ENCODE measurements at regions not wholly inside any gene's neighbourhood (a gene's known extent, or its start where the extent isn't known, plus 50 kb on each side); places are given as distances from the start of the nearest gene placed in this dataset.

DNA sequence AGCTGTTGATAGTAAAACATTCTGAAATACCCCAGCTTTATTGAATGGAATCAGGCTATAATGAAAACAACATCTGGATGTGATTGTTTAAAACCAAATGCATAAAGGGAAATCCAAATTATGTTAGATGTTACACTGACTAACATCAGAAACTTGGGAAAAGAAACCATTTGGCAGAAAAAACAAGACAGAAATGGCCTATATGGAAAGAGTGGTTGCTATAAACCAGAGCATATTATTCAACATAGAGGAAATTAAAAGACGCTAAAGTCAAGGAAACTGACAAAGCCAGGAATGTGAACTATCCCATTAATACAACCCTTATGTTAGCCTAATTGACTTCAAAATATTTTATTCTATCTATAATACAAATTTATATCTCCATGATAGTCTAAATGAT, 53.0 kb upstream of the CABCOCO1 start:
- ATAC-seq (no peak), DNase-seq (ENCODE audit: low read depth, low spot score) (no peak)
- Histone ChIP-seq H2AFZ (ENCODE audit: low read depth, low read length, poor library complexity, severe bottlenecking) (no peak overlapping the region), H3K79me2 (ENCODE audit: insufficient read depth, low read length) (no peaks in the 10 kb centered on the region), H3K36me3 (ENCODE audit: control insufficient read depth in 1 of 2, insufficient read depth in 2 of 2, low read length in 2 of 2) (no peaks in the 10 kb centered on the region), H3K9ac (ENCODE audit: low read length) (no peak overlapping the region), H3K4me1 (ENCODE audit: control insufficient read depth in 1 of 2, insufficient read depth in 2 of 2, low read length in 2 of 2) (no peaks in the 10 kb centered on the region), H3K9me2 (ENCODE audit: insufficient read depth) (no peaks in the 10 kb centered on the region), H3K27ac (ENCODE audit: low read depth, low read length) (no peak overlapping the region), H3K4me2 (ENCODE audit: low read length) (no peak overlapping the region), H3K27me3 (ENCODE audit: insufficient read depth, low read length) (no peaks in the 10 kb centered on the region), H3K4me3 (replicated peaks in 1 of 2; ENCODE audit: low read depth in 1 of 2, low read length in 2 of 2) (no peak overlapping the region), H4K20me1 (ENCODE audit: insufficient read depth) (no peaks in the 10 kb centered on the region), H3K9me3 (ENCODE audit: control insufficient read depth in 1 of 2, insufficient read depth in 1 of 2, low read depth in 1 of 2, low read length in 2 of 2) (no peaks in the 10 kb centered on the region)
- intact Hi-C loops (cut with micrococcal nuclease) = no loop called here
- POLR2A ChIA-PET = no interaction called here
- RAD21 ChIA-PET (ENCODE audit: low non-redundant PET in 1 of 2, low total read pairs in 2 of 2, uncharacterized antibody in 2 of 2, unreplicated experiment in 2 of 2) = no interaction called here
- CTCF ChIA-PET = no interaction called here
- no TSS peak for BruUV-seq (replicated peaks)
- TF ChIP-seq ZNF274 (IDR thresholded peaks at IDR 0.05; ENCODE audit: low read depth, low read length) = no peak
- TF ChIP-seq YY1 (IDR thresholded peaks at IDR 0.05; ENCODE audit: extremely low read depth, insufficient replicate concordance, low read depth, low read length) = no peak
- TF ChIP-seq POLR2AphosphoS5 (IDR thresholded peaks at IDR 0.05; ENCODE audit: low read depth, low read length) = no peak
- TF ChIP-seq, protein P1, sequence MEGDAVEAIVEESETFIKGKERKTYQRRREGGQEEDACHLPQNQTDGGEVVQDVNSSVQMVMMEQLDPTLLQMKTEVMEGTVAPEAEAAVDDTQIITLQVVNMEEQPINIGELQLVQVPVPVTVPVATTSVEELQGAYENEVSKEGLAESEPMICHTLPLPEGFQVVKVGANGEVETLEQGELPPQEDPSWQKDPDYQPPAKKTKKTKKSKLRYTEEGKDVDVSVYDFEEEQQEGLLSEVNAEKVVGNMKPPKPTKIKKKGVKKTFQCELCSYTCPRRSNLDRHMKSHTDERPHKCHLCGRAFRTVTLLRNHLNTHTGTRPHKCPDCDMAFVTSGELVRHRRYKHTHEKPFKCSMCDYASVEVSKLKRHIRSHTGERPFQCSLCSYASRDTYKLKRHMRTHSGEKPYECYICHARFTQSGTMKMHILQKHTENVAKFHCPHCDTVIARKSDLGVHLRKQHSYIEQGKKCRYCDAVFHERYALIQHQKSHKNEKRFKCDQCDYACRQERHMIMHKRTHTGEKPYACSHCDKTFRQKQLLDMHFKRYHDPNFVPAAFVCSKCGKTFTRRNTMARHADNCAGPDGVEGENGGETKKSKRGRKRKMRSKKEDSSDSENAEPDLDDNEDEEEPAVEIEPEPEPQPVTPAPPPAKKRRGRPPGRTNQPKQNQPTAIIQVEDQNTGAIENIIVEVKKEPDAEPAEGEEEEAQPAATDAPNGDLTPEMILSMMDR (IDR thresholded peaks at IDR 0.05 in 2 of 3, conservative IDR thresholded peaks at IDR 0.05 in 1 of 3; ENCODE audit: borderline replicate concordance in 1 of 3, insufficient read depth in 1 of 3, low read depth in 2 of 3, low read length in 2 of 3) = no peak
- no peak for TF ChIP-seq SIN3A (IDR thresholded peaks at IDR 0.05; ENCODE audit: low read depth)
- no peak for TF ChIP-seq CBX3 (IDR thresholded peaks at IDR 0.05; ENCODE audit: low read depth)
- no peak for TF ChIP-seq TCF7L2 (IDR thresholded peaks at IDR 0.05; ENCODE audit: borderline replicate concordance, extremely low read depth, insufficient read depth, insufficient read length)
- no peak for TF ChIP-seq POLR2A (IDR thresholded peaks at IDR 0.05; ENCODE audit: borderline replicate concordance, extremely low read depth, insufficient read depth, insufficient read length)
- no peak for TF ChIP-seq RAD21 (IDR thresholded peaks at IDR 0.05; ENCODE audit: low read depth)
- no peak for TF ChIP-seq SP1 (IDR thresholded peaks at IDR 0.05; ENCODE audit: low read depth)

Data from HCT116 (cell line).